Hematopoietic multipotent progenitor cell treated with erythropoietin and hydrocortisone succinate and interleukin-3 and kit ligand, for 4 days (in vitro differentiated cells): ENCODE measurements at regions not wholly inside any gene's neighbourhood (a gene's known extent, or its start where the extent isn't known, plus 50 kb on each side); places are given as distances from the start of the nearest gene placed in this dataset.

Experiments used
- DNase-seq: peaks from one replicate; pipeline ENCODE4 v3.0.0-alpha.2; 2015

DNA sequence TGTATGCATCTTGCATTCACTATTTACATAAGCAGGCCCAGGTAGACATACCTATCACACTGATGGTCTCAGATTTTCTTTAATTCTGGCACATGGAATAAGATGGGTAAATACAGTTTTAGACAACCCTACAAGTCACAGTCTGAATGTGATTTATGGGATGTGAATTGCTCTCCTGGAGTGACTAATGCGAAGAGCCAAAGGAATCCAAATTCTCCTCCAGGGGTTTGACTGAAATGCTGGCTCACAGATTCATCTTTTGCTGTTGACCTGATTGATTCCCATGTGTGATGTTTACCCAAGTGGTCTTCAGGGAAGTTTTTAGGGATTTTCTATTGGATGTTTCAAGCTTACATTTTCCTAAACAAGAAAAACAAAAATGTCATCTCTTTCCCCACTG lies 277.9 kb upstream of the MON1B start:
- DNase-seq: no peak

- no peak for DNase-seq
Observed at GRCh38 chr16:76926042-76926441, 264.9 kb upstream of the MON1B start.

DNA sequence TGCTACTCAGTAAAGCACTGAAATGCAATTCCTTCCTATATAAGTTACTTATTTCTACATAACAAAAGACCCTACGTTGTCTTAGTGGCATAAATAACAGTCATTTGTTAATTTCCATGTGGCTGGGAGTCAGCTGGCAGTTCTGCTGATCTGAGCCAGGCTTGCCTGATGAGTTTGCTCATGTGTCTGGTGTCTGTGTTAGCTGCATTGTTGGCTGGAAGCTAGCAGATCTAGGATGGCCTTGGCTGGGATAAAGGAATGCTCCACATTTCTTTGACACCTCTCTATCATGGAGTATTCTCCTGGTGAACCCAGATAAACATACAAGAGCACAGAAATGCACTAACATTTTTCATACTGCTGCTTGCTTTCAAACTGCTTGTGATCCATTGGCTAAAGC lies 264.4 kb upstream of the MON1B start:
- no peak for DNase-seq

GRCh38 chr16:76931186-76931585 lies 259.8 kb upstream of the MON1B start:
- DNase-seq: no peak

GRCh38 chr16:76932541-76933211 lies 258.3 kb upstream of the MON1B start:
- no peak for DNase-seq

- no peak for DNase-seq
Observed at GRCh38 chr16:76940251-76940650, 250.7 kb upstream of the MON1B start.

GRCh38 chr16:76941113-76941512 lies 249.9 kb upstream of the MON1B start:
- DNase-seq: no peak

- no peak for DNase-seq
Observed at GRCh38 chr16:76942089-76942488, 248.9 kb upstream of the MON1B start.

DNA sequence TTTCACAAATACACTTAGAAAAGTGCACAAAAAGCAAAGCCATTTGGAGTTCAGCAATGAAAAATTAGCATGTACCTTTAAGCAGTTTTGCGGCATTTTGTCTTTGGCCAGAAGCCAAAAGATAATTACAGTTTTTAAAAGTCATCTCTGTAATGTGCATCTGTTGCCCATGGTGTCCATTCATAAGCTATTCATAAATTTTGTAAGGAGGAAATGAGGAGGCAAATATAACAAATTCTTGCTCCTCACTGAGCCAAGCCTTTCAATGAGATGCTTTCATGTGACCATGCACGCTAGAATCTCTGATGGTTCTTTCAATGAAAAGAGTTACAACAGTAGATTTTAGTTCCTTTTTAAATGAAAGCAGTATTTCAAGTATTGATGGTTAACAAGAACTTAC lies 247.1 kb upstream of the MON1B start:
- no peak for DNase-seq

GRCh38 chr16:76946879-76947278 lies 244.1 kb upstream of the MON1B start:
- peak; percentile 13 for DNase-seq

DNA sequence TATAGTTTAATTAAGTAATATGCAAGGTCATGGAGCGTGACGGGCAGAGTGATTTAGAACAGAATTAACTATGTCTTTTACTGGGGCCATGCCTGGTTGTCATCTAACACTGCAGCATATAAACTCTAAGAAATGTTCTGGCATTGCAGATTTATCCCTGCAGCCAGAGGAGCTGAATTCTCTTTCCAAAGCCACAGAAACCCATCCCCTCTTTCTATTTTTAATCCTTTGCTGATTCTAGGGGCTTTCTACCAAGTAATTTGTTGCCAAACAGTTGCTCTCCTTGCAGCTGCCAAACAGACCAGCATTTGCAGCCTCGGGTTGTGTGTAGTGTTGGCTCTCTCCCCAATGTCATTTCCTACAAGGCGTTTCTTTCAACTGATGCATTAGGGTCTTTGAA lies 243.2 kb upstream of the MON1B start:
- DNase-seq: no peak

GRCh38 chr16:76955629-76956028 lies 235.4 kb upstream of the MON1B start:
- DNase-seq: no peak

DNA sequence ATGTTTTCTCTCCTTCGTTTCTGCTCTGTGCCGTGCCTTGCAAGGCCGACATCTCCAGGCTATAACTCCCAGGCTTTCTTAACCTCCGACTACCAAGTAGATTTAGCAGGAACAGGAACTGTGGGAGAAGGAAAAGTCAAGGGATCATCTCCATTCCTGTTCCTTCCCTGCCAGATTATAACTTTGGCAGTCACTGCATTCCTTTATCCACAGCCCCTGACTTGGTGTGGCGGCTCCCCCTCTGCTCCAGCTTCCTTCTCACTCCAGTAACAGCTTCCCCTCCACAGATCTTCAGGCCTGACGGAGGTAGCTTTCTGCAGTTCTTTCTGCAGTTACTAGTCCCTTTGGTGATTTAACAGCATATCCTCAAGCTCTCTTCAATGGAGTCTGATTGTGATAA lies 234.6 kb upstream of the MON1B start:
- no peak for DNase-seq

DNA sequence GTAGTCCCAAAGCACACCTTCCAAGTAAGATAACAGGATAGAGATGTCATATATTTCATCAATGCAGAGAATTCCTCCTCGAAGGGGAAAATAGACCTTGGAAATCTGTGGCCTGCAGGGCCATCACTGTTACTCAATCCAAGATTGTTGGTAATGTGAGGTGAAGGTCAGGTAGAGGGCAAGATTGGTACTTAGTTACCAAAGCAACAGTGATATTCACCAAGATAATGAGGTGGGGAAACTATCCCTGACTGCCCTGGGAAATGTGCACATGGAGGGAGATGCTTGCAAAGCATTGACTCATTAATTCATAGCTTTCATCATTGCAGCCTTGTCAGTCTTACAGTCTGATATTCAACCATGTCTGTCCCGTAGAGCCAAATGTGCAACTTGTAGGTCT lies 234.1 kb upstream of the MON1B start:
- no peak for DNase-seq

DNA sequence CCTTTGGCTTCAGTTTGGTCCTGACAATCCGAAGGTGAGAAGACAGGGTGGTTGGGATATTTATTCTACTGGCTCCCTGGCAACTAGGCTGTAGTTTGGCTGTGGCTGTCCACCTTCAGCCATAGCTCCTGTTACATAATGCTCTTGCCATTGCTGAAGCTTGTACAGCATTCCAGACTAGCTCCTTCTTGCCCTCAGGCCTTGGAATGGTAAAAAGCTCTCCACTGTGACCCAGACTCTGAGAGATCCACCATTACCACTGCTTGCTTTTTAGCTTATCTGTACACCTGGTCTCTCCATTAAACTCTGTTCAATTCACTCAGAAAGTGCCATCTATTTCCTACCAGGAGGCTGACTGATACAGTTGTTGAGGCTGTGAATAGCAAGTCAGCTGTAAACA lies 231.8 kb upstream of the MON1B start:
- DNase-seq: no peak

DNA sequence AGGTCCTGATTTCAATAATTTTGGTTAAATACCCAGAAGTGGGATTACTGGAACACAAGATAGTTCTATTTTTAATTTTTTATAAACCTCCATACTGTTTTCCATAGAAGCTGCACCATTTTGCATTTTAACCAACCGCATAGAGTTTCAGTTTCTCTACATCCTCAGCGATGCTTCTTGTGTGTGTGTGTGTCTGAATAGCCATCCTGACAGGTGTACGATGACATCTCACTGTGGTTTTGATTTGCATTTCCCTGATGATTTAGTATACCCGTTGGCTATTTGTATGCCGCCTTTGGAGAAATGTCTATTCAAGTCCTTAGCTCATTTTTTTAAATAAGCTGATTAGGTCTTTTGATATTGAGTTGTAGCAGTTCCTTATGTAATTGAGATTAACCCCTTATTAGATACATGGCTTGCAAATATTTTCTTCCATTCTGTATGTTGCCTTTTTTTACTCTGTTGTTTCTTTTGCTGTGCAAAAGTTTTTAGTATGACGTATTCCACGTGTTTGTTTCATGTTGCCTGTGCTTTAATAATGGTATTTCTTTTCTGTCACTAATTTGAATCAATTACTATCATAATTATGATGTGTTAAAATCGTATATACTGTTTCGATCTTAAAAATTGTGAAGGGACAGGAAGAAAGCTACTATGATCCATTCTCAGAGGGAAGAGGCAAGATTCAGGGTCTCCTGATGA lies 227.2 kb upstream of the MON1B start:
- DNase-seq: no peak

DNA sequence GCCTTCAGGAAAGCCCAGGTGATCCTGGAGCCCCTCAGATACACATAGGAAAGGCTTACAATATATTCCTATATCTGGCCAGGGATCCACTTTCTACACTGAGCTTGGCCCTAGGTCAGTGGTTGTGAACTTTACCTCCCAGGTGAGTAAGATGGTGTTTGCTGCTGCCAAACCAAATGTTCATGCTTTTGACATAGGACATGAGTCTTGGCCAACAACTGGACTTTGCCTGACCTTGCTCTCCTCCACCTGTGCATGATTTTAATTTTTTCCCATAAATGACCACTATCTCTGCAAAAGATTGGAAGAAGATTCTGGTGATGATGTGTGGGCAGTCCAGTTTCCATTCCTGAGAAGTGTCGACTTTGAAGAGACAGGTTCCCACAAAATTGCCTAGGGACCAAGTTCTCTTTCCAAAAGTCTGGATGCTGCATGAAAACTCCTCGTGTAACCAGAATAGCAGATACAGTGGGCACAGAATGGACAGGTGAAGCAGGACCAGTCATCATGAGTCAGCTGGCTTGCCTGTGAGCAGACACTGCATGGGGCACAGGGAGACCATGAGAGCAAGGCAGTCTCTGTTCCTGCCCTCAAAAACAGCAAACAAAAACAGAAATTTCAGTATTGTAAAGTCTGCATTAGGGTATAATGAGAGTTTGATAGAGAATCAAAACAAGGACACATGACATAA lies 226.4 kb upstream of the MON1B start:
- DNase-seq: no peak

DNA sequence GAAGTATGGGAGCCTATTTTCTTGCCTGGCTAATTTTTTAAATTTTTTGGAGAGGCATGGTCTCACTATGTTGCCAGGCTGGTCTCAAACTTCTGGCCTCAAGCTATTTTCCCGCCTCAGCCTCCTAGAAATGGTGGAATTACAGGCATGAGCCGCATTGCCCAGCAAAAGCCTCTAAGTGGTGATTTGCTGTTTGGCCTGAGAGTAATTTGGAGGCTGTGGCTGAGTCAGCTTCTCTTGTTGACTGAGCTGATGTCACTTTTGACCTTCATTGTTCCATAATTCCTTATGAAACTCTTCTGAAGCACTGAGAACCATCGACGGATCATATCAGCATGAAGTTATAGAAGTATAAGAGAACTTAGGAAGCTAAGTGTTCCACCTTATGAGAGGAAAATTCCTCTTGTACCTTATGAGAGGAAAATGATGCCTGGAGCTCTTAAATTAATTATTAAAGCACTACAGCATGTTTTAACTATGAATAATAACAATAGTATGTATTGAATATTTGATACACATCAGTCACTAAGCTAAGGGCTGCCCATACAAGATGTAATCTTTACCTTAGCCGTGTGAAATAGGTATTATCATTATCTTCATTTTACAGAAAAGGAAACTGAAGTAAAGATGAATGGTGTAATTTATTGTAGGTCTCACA lies 220.8 kb upstream of the MON1B start:
- DNase-seq: no peak

DNA sequence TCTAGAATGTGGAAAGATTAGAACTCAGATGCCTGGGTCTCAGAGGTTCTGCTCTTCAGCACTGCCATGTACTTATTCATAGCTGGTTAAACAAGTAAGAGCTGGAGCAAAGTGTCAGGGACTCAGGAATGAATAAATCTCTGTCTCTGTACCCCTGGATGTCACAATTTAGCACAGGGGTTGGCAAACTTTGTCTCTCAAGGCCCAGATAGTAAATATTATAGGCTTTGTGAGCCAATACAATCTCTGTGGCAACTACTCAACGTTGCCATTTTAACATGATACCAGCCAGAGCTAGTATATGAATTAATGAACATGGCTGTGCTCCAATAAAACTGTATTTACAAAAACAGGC lies 220.3 kb upstream of the MON1B start:
- no peak for DNase-seq

GRCh38 chr16:76976101-76976500 lies 214.9 kb upstream of the MON1B start:
- no peak for DNase-seq

DNA sequence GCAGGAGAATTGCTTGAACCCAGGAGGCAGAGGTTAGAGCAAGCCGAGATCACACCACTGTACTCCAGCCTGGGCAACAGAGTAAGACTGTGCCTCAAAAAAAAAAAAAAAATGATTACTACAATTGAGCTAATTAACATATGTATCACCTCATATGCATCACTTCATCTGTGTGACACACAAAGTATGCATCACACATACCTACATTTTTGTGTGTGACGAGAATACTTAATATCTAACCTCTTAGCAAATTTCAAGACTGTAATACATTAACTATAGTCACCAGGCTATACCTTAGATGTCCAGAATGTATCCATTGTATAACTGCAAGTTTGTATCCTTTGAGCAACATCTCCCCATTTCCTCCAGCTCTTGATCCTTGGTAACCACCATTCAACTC lies 214.2 kb upstream of the MON1B start:
- DNase-seq: no peak

- no peak for DNase-seq
Observed at GRCh38 chr16:76984196-76984595, 206.8 kb upstream of the MON1B start.

DNA sequence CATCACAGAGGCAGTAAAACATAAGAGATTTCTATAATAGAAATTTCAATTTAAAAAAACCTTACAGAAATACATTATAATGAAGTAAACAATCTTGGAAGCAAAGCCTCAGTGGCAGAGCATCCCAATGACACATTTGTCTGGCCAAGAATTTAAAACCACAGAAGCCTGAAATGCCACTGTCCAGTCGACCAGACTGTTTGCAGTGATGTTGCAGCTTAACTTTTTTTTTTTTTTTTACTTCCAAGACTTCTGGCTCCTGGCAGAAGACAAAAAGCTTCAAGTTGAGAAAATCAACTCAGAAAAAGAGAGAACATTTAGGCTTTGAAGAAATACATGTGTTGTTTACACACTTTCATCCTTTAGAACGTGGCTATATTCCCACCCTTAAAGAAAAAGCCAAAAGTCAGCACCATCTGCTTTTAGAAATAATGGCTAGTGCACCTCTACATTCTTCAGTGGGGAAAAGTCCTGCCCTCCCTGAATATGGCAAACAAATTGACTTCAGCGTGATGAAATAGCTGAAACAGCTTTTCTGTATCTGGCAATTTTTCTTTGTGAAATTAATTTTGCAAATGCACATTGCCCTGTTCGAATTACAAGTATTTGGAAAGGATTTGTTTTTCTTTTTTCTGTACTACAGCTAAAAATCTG lies 205.5 kb upstream of the MON1B start:
- no peak for DNase-seq
